ENCODE measurements at regions not wholly inside any gene's neighbourhood (a gene's known extent, or its start where the extent isn't known, plus 50 kb on each side); places are given as distances from the start of the nearest gene placed in this dataset.
"Not testable (repeated sequence)": the region's sequence is repeated elsewhere in the genome, so short reads cannot be mapped to it uniquely, and the experiment has no call there.

GRCh38 chr1:95849439-95849838, 615.4 kb downstream of the RWDD3 start:
- H3K36me3 Mint-ChIP-seq, result no peaks in the 10 kb centered on the region
- no peaks in the 10 kb centered on the region for H3K27me3 Mint-ChIP-seq
- no peak for DNase-seq
- no peak overlapping the region for H3K27ac Mint-ChIP-seq
- no peaks in the 10 kb centered on the region for H3K4me1 Mint-ChIP-seq
- H3K9me3 Mint-ChIP-seq, result peaks cover 7 to 9% of the 10 kb centered on the region in 2 donors
- no peak overlapping the region for H3K4me3 Mint-ChIP-seq
- ATAC-seq (replicated peaks), result no peak

GRCh38 chr1:95850165-95850649, 616.2 kb downstream of the RWDD3 start:
- no peak overlapping the region for H3K27ac Mint-ChIP-seq
- no peak overlapping the region for H3K4me3 Mint-ChIP-seq
- peaks cover 7 to 9% of the 10 kb centered on the region in 2 donors for H3K9me3 Mint-ChIP-seq
- H3K4me1 Mint-ChIP-seq, result no peaks in the 10 kb centered on the region
- ATAC-seq (replicated peaks) (no peak), DNase-seq (no peak)
- no peaks in the 10 kb centered on the region for H3K36me3 Mint-ChIP-seq
- H3K27me3 Mint-ChIP-seq, result no peaks in the 10 kb centered on the region

GRCh38 chr1:95850763-95851162, 616.8 kb downstream of the RWDD3 start:
- no peak for DNase-seq
- ATAC-seq (replicated peaks), result no peak
- Mint-ChIP-seq H3K36me3 (no peaks in the 10 kb centered on the region), H3K27ac (no peak overlapping the region), H3K4me3 (no peak overlapping the region), H3K9me3 (peaks cover 7 to 9% of the 10 kb centered on the region in 2 donors), H3K4me1 (no peaks in the 10 kb centered on the region), H3K27me3 (no peaks in the 10 kb centered on the region)

- no peak overlapping the region for H3K4me3 Mint-ChIP-seq
- DNase-seq (no peak), ATAC-seq (replicated peaks) (no peak)
- H3K36me3 Mint-ChIP-seq, result no peaks in the 10 kb centered on the region
- no peaks in the 10 kb centered on the region for H3K27me3 Mint-ChIP-seq
- H3K4me1 Mint-ChIP-seq, result no peaks in the 10 kb centered on the region
- no peak overlapping the region for H3K27ac Mint-ChIP-seq
- H3K9me3 Mint-ChIP-seq, result peaks cover 7 to 9% of the 10 kb centered on the region in 2 donors
Observed at GRCh38 chr1:95852483-95853070, 618.6 kb downstream of the RWDD3 start.

GRCh38 chr1:95854457-95854856, 620.4 kb downstream of the RWDD3 start:
- Mint-ChIP-seq H3K4me3 (no peak overlapping the region), H3K36me3 (no peaks in the 10 kb centered on the region), H3K27ac (no peak overlapping the region), H3K27me3 (no peaks in the 10 kb centered on the region), H3K4me1 (no peaks in the 10 kb centered on the region), H3K9me3 (peaks cover 3 to 4% of the 10 kb centered on the region in 2 donors)
- DNase-seq, result no peak
- ATAC-seq (replicated peaks), result no peak

GRCh38 chr1:95863086-95863485, 629.1 kb downstream of the RWDD3 start:
- Mint-ChIP-seq H3K9me3 (peaks cover 3 to 4% of the 10 kb centered on the region in 2 donors), H3K4me3 (no peak overlapping the region), H3K36me3 (no peaks in the 10 kb centered on the region), H3K27ac (no peak overlapping the region), H3K4me1 (no peaks in the 10 kb centered on the region), H3K27me3 (no peaks in the 10 kb centered on the region)
- DNase-seq (no peak), ATAC-seq (replicated peaks) (no peak)

- H3K9me3 Mint-ChIP-seq, result peaks cover 0 to 3% of the 10 kb centered on the region in 2 donors
- DNase-seq, result no peak
- H3K27ac Mint-ChIP-seq, result no peak overlapping the region
- no peak for ATAC-seq (replicated peaks)
- no peaks in the 10 kb centered on the region for H3K4me1 Mint-ChIP-seq
- no peaks in the 10 kb centered on the region for H3K36me3 Mint-ChIP-seq
- H3K27me3 Mint-ChIP-seq, result no peaks in the 10 kb centered on the region
- no peak overlapping the region for H3K4me3 Mint-ChIP-seq
Observed at GRCh38 chr1:95865769-95866168, 631.8 kb downstream of the RWDD3 start.

GRCh38 chr1:95876276-95876675, 642.3 kb downstream of the RWDD3 start:
- Mint-ChIP-seq H3K27me3 (no peaks in the 10 kb centered on the region), H3K4me1 (no peaks in the 10 kb centered on the region), H3K36me3 (no peaks in the 10 kb centered on the region), H3K9me3 (peaks cover 13 to 20% of the 10 kb centered on the region in 2 donors), H3K27ac (no peak overlapping the region), H3K4me3 (no peak overlapping the region)
- ATAC-seq (replicated peaks) (no peak), DNase-seq (no peak)

GRCh38 chr1:95879498-95880050, 645.6 kb downstream of the RWDD3 start:
- H3K36me3 Mint-ChIP-seq, result no peaks in the 10 kb centered on the region
- no peak overlapping the region for H3K4me3 Mint-ChIP-seq
- H3K27me3 Mint-ChIP-seq, result no peaks in the 10 kb centered on the region
- ATAC-seq (replicated peaks), result no peak
- DNase-seq, result no peak
- no peak overlapping the region for H3K27ac Mint-ChIP-seq
- H3K4me1 Mint-ChIP-seq, result no peaks in the 10 kb centered on the region
- H3K9me3 Mint-ChIP-seq, result peaks cover 13 to 21% of the 10 kb centered on the region in 2 donors

- no peaks in the 10 kb centered on the region for H3K27me3 Mint-ChIP-seq
- H3K9me3 Mint-ChIP-seq, result peaks cover 3 to 4% of the 10 kb centered on the region in 2 donors
- H3K36me3 Mint-ChIP-seq, result no peaks in the 10 kb centered on the region
- no peak overlapping the region for H3K4me3 Mint-ChIP-seq
- DNase-seq (no peak), ATAC-seq (replicated peaks) (no peak)
- no peaks in the 10 kb centered on the region for H3K4me1 Mint-ChIP-seq
- H3K27ac Mint-ChIP-seq, result no peak overlapping the region
Observed at GRCh38 chr1:95888941-95889390, 655.0 kb downstream of the RWDD3 start.

- DNase-seq (no peak), ATAC-seq (replicated peaks) (no peak)
- H3K27me3 Mint-ChIP-seq, result no peaks in the 10 kb centered on the region
- H3K27ac Mint-ChIP-seq, result no peak overlapping the region
- no peaks in the 10 kb centered on the region for H3K36me3 Mint-ChIP-seq
- H3K9me3 Mint-ChIP-seq, result peaks cover 3 to 4% of the 10 kb centered on the region in 2 donors
- no peaks in the 10 kb centered on the region for H3K4me1 Mint-ChIP-seq
- no peak overlapping the region for H3K4me3 Mint-ChIP-seq
Observed at GRCh38 chr1:95889400-95889799, 655.4 kb downstream of the RWDD3 start.

GRCh38 chr1:95893921-95894320, 659.9 kb downstream of the RWDD3 start:
- H3K4me1 Mint-ChIP-seq, result no peaks in the 10 kb centered on the region
- no peak overlapping the region for H3K4me3 Mint-ChIP-seq
- no peak for DNase-seq
- H3K36me3 Mint-ChIP-seq, result no peaks in the 10 kb centered on the region
- ATAC-seq (replicated peaks), result no peak
- no peak overlapping the region for H3K27ac Mint-ChIP-seq
- H3K9me3 Mint-ChIP-seq, result peaks cover 3 to 5% of the 10 kb centered on the region in 2 donors
- H3K27me3 Mint-ChIP-seq, result no peaks in the 10 kb centered on the region

GRCh38 chr1:95903060-95903459, 669.0 kb downstream of the RWDD3 start:
- no peaks in the 10 kb centered on the region for H3K4me1 Mint-ChIP-seq
- no peak overlapping the region for H3K27ac Mint-ChIP-seq
- H3K4me3 Mint-ChIP-seq, result no peak overlapping the region
- DNase-seq, result no peak
- no peaks in the 10 kb centered on the region for H3K27me3 Mint-ChIP-seq
- ATAC-seq (replicated peaks), result no peak
- no peaks in the 10 kb centered on the region for H3K36me3 Mint-ChIP-seq
- peaks cover 3 to 8% of the 10 kb centered on the region in 2 donors for H3K9me3 Mint-ChIP-seq

- no peak overlapping the region for H3K27ac Mint-ChIP-seq
- H3K9me3 Mint-ChIP-seq, result peaks cover 4 to 6% of the 10 kb centered on the region in 2 donors
- no peaks in the 10 kb centered on the region for H3K36me3 Mint-ChIP-seq
- no peak for ATAC-seq (replicated peaks)
- no peaks in the 10 kb centered on the region for H3K27me3 Mint-ChIP-seq
- no peak for DNase-seq
- H3K4me1 Mint-ChIP-seq, result no peaks in the 10 kb centered on the region
- no peak overlapping the region for H3K4me3 Mint-ChIP-seq
Observed at GRCh38 chr1:95905818-95906395, 671.9 kb downstream of the RWDD3 start.

GRCh38 chr1:95911739-95912138, 677.7 kb downstream of the RWDD3 start:
- H3K4me3 Mint-ChIP-seq; H3K36me3 Mint-ChIP-seq; ATAC-seq (replicated peaks); DNase-seq; H3K4me1 Mint-ChIP-seq; H3K27ac Mint-ChIP-seq; H3K27me3 Mint-ChIP-seq: not testable (repeated sequence)
- peaks cover 5 to 12% of the 10 kb centered on the region in 2 donors for H3K9me3 Mint-ChIP-seq

Data from stimulated activated naive B cell treated with anti-CD40 and anti-IgM and Interleukin-4, amounts not matched to agents 10 μg/mL and 1 μg/mL and 100 μg/mL, for 72 hours (primary cell).